ENCODE measurements at regions not wholly inside any gene's neighbourhood (a gene's known extent, or its start where the extent isn't known, plus 50 kb on each side); places are given as distances from the start of the nearest gene placed in this dataset.

GRCh38 chr6:3911614-3912336 is 62.6 kb downstream of the FAM50B start:
- TF ChIP-seq EZH2 (IDR thresholded peaks at IDR 0.05) (no peak), POLR2AphosphoS5 (IDR thresholded peaks at IDR 0.05; ENCODE audit: borderline replicate concordance, low read depth, low read length) (no peak)

All from SK-N-MC (cell line).